ENCODE measurements at regions not wholly inside any gene's neighbourhood (a gene's known extent, or its start where the extent isn't known, plus 50 kb on each side); places are given as distances from the start of the nearest gene placed in this dataset.

DNA sequence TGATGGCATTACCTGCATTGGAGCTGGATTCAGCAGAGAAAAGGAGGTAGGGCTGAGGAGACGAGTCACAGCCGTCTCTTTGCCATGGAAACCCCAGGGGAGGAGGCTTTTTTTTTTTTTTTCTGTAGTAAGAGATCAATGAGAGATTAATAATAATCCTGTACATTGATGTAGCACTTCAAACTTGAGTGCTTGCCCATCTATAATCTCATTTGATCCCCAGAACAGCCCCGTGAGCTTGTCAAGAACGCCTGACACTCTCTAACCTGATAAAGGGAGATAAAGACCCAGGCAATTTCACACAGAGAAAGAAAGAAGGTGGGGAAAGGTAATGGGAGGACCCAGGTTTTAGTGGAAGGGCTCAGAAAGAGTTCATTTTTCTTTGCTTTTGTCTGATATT is 195.2 kb upstream of the FOXK1 start:
- TF ChIP-seq ZBTB7A (IDR thresholded peaks at IDR 0.05; ENCODE audit: low read depth) (no peak), TEAD4 (IDR thresholded peaks at IDR 0.05) (no peak), EGR1 (IDR thresholded peaks at IDR 0.05) (no peak), TAF1 (IDR thresholded peaks at IDR 0.05; ENCODE audit: low read depth) (no peak), RAD21 (IDR thresholded peaks at IDR 0.05; ENCODE audit: low read depth) (no peak), FOXM1 (IDR thresholded peaks at IDR 0.05; ENCODE audit: borderline replicate concordance, low read depth) (no peak), CREB1 (IDR thresholded peaks at IDR 0.05; ENCODE audit: low read depth) (no peak), CEBPB (IDR thresholded peaks at IDR 0.05) (no peak), YY1 (IDR thresholded peaks at IDR 0.05; ENCODE audit: low read depth) (no peak), TCF12 (IDR thresholded peaks at IDR 0.05; ENCODE audit: low read depth) (no peak), NFIC (IDR thresholded peaks at IDR 0.05) (no peak), EP300 (IDR thresholded peaks at IDR 0.05; ENCODE audit: borderline replicate concordance) (no peak)
- TF ChIP-seq, protein P1, sequence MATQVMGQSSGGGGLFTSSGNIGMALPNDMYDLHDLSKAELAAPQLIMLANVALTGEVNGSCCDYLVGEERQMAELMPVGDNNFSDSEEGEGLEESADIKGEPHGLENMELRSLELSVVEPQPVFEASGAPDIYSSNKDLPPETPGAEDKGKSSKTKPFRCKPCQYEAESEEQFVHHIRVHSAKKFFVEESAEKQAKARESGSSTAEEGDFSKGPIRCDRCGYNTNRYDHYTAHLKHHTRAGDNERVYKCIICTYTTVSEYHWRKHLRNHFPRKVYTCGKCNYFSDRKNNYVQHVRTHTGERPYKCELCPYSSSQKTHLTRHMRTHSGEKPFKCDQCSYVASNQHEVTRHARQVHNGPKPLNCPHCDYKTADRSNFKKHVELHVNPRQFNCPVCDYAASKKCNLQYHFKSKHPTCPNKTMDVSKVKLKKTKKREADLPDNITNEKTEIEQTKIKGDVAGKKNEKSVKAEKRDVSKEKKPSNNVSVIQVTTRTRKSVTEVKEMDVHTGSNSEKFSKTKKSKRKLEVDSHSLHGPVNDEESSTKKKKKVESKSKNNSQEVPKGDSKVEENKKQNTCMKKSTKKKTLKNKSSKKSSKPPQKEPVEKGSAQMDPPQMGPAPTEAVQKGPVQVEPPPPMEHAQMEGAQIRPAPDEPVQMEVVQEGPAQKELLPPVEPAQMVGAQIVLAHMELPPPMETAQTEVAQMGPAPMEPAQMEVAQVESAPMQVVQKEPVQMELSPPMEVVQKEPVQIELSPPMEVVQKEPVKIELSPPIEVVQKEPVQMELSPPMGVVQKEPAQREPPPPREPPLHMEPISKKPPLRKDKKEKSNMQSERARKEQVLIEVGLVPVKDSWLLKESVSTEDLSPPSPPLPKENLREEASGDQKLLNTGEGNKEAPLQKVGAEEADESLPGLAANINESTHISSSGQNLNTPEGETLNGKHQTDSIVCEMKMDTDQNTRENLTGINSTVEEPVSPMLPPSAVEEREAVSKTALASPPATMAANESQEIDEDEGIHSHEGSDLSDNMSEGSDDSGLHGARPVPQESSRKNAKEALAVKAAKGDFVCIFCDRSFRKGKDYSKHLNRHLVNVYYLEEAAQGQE (IDR thresholded peaks at IDR 0.05; ENCODE audit: low read depth): no peak
- TF ChIP-seq, protein P2, sequence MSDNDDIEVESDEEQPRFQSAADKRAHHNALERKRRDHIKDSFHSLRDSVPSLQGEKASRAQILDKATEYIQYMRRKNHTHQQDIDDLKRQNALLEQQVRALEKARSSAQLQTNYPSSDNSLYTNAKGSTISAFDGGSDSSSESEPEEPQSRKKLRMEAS (IDR thresholded peaks at IDR 0.05): no peak
- TF ChIP-seq, protein P3, sequence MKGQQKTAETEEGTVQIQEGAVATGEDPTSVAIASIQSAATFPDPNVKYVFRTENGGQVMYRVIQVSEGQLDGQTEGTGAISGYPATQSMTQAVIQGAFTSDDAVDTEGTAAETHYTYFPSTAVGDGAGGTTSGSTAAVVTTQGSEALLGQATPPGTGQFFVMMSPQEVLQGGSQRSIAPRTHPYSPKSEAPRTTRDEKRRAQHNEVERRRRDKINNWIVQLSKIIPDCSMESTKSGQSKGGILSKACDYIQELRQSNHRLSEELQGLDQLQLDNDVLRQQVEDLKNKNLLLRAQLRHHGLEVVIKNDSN (IDR thresholded peaks at IDR 0.05): no peak

DNA sequence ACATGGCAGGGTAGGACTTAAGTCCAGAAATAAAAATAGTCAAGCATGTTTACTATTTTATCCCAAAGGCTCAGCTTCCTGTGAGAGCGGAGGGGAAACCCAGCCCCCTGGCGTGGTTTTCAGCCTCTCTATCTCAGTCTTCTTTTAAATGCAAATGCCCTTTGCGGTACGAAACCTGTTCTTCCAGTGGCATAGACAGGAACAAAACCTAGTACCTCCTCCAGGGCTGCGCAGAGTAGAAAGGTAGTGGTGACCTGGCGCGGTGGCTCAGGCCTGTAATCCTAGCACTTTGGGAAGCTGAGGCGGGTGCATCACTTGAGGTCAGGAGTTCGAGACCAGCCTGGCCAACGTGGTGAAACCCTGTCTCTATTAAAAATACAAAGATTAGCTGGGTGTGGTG is 181.3 kb upstream of the FOXK1 start:
- TF ChIP-seq ZBTB7A (IDR thresholded peaks at IDR 0.05; ENCODE audit: low read depth) (no peak), EP300 (IDR thresholded peaks at IDR 0.05; ENCODE audit: borderline replicate concordance) (no peak), NFIC (IDR thresholded peaks at IDR 0.05) (no peak), CEBPB (IDR thresholded peaks at IDR 0.05) (no peak)

DNA sequence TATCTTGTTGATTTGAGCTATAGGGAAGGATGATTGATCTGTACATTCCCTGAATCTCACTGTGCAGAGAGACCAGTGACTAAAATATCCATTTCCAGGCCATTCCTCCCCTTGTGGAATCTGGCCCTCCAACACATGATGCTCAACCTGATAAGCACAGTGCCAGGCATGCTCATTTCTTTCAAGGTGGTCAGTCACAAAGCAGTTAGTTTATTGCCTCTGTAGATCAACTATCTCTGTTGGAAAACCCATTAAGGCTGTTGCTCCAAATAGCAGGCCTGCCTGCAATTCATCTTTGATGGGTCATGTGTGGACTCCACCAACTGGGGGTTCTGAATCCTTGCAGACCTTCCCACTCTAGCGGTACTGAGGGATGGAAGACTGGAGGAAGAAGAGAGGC is 168.6 kb upstream of the FOXK1 start:
- no peak for TF ChIP-seq FOXM1 (IDR thresholded peaks at IDR 0.05; ENCODE audit: borderline replicate concordance, low read depth)
- TF ChIP-seq, protein P2 (IDR thresholded peaks at IDR 0.05): no peak
- TF ChIP-seq EGR1 (IDR thresholded peaks at IDR 0.05): no peak
- no peak for TF ChIP-seq TEAD4 (IDR thresholded peaks at IDR 0.05)
- TF ChIP-seq TAF1 (IDR thresholded peaks at IDR 0.05; ENCODE audit: low read depth): no peak
- no peak for TF ChIP-seq EP300 (IDR thresholded peaks at IDR 0.05; ENCODE audit: borderline replicate concordance)
- TF ChIP-seq RAD21 (IDR thresholded peaks at IDR 0.05; ENCODE audit: low read depth): no peak
- no peak for TF ChIP-seq TCF12 (IDR thresholded peaks at IDR 0.05; ENCODE audit: low read depth)
- TF ChIP-seq ZBTB7A (IDR thresholded peaks at IDR 0.05; ENCODE audit: low read depth): no peak
- TF ChIP-seq, protein P1 (IDR thresholded peaks at IDR 0.05; ENCODE audit: low read depth): no peak
- TF ChIP-seq YY1 (IDR thresholded peaks at IDR 0.05; ENCODE audit: low read depth): no peak
- no peak for TF ChIP-seq CEBPB (IDR thresholded peaks at IDR 0.05)
- TF ChIP-seq, protein P3 (IDR thresholded peaks at IDR 0.05): no peak
- no peak for TF ChIP-seq NFIC (IDR thresholded peaks at IDR 0.05)
- no peak for TF ChIP-seq CREB1 (IDR thresholded peaks at IDR 0.05; ENCODE audit: low read depth)

DNA sequence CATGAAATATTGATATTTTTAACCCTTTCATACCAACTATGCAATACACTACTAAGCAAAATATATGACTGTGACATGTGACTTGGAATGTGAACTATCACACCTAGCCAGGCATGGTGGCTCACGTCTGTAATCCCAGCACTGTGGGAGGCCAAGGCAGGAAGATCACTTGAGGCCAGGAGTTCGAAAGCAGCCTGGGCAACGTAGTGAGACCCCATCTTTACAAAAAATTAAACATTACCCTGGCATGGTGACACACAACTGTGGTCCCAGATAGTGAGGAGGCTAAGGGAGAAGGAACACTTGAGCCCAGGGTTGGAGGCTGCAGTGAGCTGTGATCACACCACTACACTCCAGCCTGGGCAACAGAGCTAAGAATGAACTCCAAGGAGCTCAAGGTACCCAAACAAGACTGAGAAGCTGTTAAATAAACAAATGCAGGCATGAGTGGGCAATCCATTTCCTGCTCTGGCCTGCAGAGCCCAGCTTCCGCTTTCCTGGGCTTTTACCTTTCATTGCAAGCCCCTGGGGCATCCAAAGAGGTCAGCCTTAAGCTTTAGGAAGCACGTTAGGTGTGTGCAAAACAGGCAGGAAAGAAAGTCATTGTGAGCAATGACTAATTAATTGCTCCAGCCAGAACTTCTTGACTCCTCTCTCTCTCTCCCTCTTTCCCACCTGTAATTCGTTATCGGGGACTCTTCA is 162.1 kb upstream of the FOXK1 start:
- TF ChIP-seq TCF12 (IDR thresholded peaks at IDR 0.05; ENCODE audit: low read depth) (no peak), TEAD4 (IDR thresholded peaks at IDR 0.05) (no peak), FOXM1 (IDR thresholded peaks at IDR 0.05; ENCODE audit: borderline replicate concordance, low read depth) (no peak), CEBPB (IDR thresholded peaks at IDR 0.05) (no peak), TAF1 (IDR thresholded peaks at IDR 0.05; ENCODE audit: low read depth) (no peak), ZBTB7A (IDR thresholded peaks at IDR 0.05; ENCODE audit: low read depth) (no peak), RAD21 (IDR thresholded peaks at IDR 0.05; ENCODE audit: low read depth) (no peak), EP300 (IDR thresholded peaks at IDR 0.05; ENCODE audit: borderline replicate concordance) (no peak), NFIC (IDR thresholded peaks at IDR 0.05) (no peak), CREB1 (IDR thresholded peaks at IDR 0.05; ENCODE audit: low read depth) (no peak)
- TF ChIP-seq, protein P3 (IDR thresholded peaks at IDR 0.05): no peak
- TF ChIP-seq, protein P1 (IDR thresholded peaks at IDR 0.05; ENCODE audit: low read depth): no peak
